COLO668 (cell line): ENCODE measurements at regions not wholly inside any gene's neighbourhood (a gene's known extent, or its start where the extent isn't known, plus 50 kb on each side); places are given as distances from the start of the nearest gene placed in this dataset.
"Not testable (repeated sequence)": the region's sequence is repeated elsewhere in the genome, so short reads cannot be mapped to it uniquely, and the experiment has no call there.

Experiments used
- DNase-seq: peaks from one replicate; lab custom pipeline; 2025; ENCODE audit not compliant: unreplicated experiment; lab: John Stamatoyannopoulos, UW

DNA sequence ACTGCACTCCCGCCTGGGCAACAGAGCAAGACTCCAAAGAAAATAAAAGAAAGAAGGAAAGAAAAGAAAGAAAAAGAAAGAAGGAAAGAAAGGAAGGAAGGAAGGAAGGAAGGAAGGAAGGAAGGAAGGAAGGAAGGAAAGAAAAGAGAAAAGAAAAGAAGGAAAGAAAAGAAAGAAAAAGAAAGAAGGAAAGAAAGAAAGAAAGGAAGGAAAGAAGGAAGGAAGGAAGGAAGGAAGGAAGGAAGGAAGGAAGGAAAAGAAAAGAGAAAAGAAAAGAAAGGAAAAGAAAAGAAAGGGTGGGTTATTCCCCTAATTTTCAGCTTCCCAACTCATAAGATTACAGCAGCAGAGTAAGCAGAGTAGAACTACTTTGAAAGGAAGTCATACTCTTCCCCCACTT lies 64.4 kb downstream of the TMEM200C start:
- DNase-seq = not testable (repeated sequence)

DNA sequence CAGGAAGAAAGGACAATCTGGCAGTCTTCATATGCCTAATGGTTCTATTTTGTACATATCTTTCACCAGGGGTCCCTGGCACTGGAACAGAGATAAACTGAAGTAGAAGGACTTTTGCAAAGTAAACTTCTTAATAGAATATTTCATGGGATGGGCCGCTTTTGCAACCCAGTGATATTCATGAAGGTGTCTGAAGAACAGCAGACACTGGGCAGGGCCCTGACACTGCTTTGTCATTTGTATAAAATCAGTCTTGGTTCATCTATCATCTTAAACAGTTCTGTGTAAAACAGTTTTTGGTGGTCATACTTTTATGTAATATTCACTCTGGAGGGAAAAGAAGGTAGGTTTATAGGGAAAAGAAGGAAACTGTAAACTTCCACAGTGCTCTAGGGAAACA lies 66.4 kb downstream of the TMEM200C start:
- DNase-seq = no peak

GRCh38 chr18:5825663-5826062 lies 69.7 kb downstream of the TMEM200C start:
- no peak for DNase-seq

DNA sequence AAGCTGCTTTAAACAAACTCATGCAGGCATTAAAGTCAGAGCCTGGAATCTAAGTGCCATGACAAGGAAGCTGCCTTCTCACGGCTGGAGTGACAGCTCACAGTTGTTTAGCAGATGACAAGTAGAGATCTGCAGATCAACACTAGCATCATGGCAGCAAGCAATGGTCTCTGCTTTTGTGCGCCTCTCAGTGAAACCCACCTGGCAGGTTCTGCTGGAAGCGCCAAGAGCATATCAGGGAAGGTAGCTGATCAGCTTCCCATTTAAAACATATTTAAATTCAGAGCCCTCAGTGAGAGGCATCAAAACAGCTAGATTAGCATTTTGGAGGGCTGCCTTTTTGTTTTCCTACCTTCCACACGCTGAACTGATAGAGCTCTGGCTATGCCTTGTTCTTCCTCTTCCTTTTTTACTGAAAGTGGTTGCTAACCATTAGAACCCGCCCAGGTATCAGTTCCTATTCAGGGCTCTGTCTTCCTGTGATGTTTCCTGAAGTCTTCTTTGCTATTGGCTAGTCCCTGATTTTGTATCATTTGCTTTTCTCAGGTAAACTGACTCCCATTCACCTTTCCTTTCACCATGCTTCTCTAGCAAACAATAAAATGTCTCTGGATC lies 70.8 kb downstream of the TMEM200C start:
- no peak for DNase-seq

GRCh38 chr18:5817816-5818215 lies 77.5 kb downstream of the TMEM200C start:
- no peak for DNase-seq

GRCh38 chr18:5806860-5807259 lies 88.5 kb downstream of the TMEM200C start:
- DNase-seq = no peak

DNA sequence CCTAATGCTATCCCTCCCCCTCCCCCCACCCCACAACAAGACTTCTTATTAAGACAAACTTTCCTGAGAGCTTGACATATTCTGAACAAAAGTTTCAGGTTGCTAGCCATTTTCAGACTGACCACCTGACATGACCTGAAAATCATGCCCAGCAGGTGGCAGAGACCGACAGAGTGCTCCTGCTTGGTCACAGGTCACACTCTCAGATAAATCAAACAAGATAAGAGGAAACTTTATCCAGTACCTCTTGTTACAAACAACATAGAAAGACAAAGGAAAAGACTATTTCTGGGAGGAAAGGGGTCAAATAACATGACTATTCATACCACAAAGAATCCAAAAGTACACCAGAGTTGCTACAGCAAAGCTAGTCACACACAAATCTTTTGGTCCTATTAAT lies 107.4 kb downstream of the TMEM200C start:
- DNase-seq = no peak

GRCh38 chr18:5779922-5780321 lies 115.4 kb downstream of the TMEM200C start:
- no peak for DNase-seq

GRCh38 chr18:5772306-5773105 lies 122.8 kb downstream of the TMEM200C start:
- DNase-seq = no peak

- no peak for DNase-seq
Measured at GRCh38 chr18:5771343-5771742, 124.0 kb downstream of the TMEM200C start.

DNA sequence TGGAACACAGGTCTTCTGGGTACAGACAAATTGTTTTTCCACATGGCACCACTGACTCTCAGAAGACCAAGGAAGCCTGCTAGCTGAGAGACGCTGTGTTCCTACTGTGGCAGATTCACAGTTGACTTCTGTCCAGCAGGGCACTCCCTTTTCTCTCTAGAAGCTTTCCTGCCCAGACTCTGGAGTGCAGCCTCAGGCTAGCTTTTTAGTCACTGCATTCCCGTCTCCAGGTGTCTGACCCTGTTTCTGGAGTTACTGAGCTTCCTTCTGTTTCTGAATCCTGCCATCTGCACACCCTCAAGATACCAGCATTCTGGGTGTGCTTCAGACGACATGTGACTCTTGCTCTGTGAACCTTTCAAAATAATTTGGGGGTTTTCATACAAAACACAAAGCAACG lies 125.1 kb downstream of the TMEM200C start:
- DNase-seq = no peak

DNA sequence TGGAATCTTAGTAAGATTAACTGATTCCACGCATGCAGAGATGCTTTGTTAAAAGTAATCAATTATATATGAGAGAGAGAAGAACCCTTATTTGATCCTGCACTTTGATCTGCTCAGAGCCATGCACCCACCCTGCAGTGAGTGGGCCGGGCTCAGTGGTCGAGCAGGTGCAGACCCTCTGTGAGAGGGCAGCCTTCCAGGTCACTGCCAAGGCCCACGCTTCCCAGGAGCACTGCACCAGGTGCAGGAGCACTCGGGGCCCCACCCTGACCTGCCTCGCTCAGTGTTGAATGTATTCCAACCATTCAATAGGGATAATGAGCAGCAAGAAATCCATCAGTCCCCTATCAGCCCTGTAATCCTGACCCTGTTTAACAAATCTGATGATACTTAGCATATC lies 126.9 kb downstream of the TMEM200C start:
- no peak for DNase-seq

DNA sequence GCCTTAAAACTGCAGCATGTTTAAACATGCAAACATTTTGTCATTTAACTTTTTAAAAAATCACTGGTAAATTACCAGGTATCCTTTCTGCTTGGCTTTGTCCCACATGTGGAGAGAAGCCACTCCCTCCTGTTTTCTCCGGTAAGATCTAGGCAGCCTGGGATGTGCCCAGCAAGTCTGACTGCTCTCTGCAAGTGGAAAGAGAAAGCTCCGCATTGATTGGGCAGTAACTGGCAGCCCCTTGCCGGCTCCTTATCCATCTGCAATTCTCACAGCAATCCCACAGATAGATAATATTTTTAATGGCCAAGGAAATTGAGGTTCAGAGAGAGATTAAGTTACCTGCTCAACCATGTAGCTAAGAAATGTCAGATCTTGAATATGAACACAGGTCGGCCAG lies 136.1 kb downstream of the TMEM200C start:
- DNase-seq = no peak

DNA sequence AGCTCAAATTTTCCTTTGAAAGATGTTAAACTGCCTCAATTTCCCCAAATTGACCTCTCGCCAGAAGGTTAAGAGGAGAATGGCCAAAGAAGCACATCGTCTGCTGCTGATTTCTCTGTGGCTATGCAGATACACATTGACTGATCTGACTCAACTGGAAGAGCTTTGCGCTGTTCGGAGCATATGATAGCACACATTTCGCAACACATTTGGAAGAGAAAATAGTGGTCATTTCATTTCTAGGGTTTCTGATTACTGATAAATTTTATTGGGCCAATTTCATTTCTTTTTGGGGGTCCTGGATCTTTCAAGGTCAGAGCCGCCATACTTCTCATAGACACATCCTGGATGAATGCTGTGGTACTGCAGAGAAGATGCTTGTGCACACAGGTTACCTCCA lies 138.5 kb downstream of the TMEM200C start:
- DNase-seq = no peak

DNA sequence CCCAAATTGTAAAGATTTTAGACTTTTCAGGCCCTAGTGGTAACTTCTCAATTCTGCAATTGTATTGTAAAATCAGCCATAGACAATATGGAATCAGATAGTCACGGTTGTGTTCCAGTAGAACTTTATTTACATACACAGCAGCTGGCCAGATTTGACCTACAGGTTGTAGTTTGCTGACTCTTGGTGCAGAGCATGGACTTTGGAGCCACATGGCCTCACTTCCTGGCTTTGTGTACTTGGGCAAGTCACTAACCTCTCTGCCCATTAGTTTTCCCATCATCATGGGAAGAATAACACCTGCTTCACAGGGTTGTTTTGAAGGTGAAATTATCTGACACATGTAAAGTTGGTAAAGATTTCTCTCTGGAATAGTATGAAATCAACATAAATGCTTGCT lies 147.6 kb downstream of the TMEM200C start:
- peak; percentile 9 for DNase-seq

GRCh38 chr18:5746844-5747243 lies 148.5 kb downstream of the TMEM200C start:
- no peak for DNase-seq

GRCh38 chr18:5744659-5745058 lies 150.7 kb downstream of the TMEM200C start:
- no peak for DNase-seq

- DNase-seq = no peak
Measured at GRCh38 chr18:5738526-5738925, 156.8 kb downstream of the TMEM200C start.

DNA sequence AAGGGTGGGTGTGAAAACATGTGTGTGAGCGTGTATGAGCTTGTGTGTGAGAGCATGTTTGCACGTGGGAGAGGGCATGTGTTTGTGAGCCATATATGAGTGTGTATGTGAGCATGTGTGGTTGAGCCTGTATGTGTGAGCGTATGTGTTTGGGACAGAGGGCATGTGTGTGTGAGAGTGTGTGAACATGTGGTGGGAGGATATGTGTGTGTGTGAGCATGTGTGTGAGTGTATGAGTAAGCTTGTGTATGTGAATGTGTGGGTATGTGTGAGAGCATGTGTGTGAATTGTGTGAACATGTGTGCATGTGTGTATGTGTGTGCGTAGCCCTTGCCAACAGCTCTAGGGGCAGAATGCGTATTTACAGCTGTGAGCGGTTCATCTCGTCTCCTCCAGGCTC lies 163.0 kb downstream of the TMEM200C start:
- no peak for DNase-seq

GRCh38 chr18:5729983-5730699 lies 165.2 kb downstream of the TMEM200C start:
- DNase-seq = no peak

- DNase-seq = no peak
Measured at GRCh38 chr18:5728531-5728930, 166.8 kb downstream of the TMEM200C start.

- DNase-seq = no peak
Measured at GRCh38 chr18:5726011-5726410, 169.3 kb downstream of the TMEM200C start.
